Cerebellar cortex (tissue), 1 donor: ENCODE measurements at regions not wholly inside any gene's neighbourhood (a gene's known extent, or its start where the extent isn't known, plus 50 kb on each side); places are given as distances from the start of the nearest gene placed in this dataset.

ENCODE experiments used
- DNase-seq: peaks from one replicate; pipeline ENCODE4 v3.0.0-alpha.2; 2015; ENCODE audit warnings: low spot score

DNA sequence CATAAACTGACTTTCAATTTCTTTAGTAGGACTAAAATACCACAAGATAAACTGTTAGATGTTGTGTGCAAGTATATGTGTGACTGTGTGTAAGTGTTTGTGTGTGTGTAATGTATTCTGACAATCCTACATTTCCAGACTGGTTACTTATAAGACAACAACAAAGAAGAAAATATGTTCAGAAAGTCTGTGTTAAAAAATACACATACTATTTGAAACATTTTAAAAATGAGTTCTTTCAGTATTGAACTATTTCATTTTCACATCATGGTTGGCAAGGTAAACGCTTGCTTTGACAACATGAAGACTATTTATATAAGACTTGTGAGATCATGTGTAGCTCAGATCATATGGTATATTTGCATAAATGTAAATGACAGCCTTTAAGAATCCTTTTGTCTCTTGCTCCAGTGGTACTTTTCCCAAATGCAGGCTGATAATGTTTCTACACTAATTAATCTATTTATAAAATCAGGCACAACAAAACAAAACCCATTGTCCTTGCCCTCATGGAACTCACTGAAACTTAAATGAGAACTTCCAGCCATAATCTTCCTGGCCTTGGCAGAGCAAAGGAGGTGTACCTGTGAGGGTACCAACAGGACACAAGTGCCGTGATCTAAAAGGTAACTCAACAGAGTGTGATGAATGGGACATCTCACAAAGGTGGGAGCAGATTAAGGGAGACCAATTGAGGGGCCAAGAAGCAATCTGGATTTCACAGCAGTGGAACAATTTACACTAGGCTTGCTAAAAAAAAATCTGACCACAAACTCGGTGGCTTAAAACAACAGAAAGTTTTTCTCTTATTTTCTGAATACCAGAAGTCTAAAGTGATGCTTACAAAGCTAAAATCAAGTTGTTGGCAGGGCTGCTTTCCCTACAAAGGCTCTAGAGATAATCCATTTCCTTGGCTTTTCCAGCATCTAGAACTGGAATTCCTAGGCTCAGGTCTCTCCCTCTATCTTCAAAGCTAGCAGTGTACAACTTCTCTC is 349.0 kb downstream of the TBC1D4 start:
- no peak for DNase-seq

DNA sequence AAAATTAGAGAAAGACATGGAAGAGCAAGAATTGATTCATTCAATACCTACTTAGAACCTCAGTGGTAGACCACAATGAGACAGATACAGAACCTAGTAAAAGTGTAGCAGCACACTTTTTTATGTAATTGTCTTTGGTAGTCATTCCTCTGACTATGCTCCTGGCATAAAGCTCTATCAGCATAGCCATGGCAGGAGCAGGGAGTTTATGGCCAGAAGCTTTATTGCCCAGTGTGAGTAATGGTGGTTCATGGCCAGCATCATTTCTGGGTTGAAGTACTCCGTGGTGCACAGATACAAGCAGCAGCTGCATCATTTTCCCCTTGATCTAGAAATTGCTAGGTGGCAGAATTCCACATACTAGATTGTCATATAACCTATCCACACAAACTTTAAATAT is 352.6 kb downstream of the TBC1D4 start:
- no peak for DNase-seq

DNA sequence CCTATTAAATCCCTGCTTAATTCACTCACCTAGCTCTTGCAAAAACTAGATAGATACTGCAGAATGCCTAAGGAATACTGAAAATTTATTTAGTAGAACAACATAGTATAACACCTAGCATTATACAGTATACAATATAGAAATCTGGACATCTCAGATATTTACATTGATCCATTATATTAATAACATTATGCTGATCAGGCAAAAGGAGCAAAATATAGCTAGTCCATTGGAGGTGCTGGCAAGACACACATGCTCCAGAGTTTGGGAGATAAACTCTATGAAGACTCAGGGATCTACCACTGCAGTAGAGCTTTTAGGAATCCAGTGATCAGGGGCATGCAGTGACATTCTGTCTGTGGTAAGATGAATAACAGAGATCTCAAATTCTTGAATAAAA is 357.6 kb downstream of the TBC1D4 start:
- DNase-seq: no peak

DNA sequence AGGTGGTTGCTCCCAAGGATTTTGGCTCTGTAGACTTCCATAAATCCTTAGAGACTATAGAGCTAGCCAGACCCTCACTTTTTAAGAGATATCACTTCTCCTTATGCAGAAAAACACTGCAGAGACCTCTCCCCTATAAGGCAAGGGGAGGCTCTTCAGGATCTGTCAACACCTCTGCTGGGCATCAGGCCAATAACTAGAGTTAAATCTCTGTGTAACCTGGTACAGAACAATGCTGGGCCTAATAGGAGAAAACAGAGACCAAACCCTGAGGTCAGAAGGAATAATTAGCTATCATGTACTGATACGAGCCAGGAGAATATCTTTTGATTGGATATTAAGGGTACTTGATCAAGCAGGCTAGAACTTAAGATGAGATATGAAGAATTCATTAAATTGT is 358.5 kb downstream of the TBC1D4 start:
- no peak for DNase-seq

DNA sequence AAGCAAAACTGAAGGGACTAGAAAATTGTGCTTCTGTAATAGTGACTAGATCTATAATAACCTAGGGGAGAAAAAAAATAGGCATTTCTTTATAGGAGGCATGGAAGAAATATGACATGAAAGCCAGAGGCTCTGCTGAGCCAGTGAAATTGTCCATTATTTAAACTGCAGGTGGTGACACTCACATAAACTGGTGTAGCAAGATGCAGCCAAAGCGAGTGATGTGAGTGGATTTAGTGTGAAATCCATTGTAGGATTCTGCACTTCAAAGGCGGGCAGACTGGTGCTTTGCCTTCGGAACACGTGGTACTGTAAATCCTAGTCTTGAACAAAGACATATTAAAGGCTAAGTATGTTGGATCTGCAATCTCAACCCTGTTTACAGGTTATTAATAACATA is 361.9 kb downstream of the TBC1D4 start:
- DNase-seq: peak; percentile 6

DNA sequence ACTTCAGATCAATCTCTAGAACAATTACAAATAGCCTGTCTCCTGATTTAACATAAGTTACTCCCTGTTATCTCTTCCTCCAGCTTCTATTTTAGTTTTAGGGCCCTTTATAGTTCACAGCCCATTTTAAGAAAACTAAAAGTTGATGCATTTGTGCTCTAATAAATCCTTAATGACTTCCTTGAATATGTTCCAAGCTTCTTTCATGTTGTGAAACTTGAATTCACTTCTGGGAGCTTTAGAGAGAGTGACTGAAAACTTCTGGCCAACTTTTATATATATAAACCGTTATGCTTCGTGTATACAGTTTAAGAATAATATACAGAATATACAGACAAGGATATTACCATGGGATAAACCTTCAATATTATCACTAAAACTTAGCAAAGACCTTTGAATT is 366.8 kb downstream of the TBC1D4 start:
- no peak for DNase-seq

DNA sequence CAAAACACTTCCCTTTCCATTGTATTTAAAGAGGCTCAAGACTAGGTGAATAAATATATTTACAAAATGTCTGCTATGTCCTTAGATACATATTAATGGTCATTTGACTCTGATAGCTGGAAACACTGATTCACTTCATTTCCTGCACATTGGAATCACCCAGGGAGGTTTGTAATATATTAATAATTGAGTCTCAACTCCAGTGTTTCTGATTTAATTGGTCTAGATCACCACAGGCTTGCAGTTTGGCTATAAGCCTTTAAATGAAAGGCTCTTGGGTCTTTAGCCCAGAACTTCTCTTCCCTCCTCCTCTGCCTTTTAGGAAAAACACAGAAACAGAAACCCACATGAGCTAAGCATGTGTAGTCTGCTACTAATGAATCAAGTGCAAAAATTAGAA is 378.0 kb downstream of the TBC1D4 start:
- no peak for DNase-seq

DNA sequence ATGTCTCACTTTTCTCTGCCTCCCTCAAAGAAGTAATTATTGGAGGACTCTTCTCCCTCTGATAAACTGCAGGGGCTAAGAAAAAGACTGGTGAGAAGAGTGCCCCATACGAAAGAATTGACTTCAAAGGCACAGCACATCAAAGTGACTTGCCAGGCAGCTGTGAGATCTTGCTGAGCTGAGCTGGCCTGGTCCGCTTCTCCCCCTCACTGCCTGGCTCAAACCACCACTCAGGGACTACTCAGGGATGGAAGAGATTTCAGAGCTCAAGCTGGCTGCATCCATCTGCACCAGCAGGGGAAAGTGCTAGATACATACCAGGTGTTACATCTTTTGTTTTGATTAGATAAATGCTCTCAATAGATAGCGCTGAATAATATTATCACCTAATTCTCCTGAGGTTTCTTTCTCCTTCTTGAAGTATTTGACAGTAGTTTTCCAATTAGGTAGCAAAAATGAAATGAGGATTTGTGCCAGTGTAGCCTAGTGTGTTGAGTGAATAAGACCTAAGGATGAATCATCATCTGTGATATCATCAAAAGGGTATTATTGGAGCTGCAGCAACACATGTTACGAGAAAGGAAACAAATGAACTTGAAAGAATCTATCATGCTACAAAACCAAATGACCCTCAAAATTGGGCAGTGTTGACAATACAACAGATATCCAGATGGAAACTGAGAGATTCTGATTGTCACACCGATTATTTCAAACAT is 379.8 kb downstream of the TBC1D4 start:
- no peak for DNase-seq

DNA sequence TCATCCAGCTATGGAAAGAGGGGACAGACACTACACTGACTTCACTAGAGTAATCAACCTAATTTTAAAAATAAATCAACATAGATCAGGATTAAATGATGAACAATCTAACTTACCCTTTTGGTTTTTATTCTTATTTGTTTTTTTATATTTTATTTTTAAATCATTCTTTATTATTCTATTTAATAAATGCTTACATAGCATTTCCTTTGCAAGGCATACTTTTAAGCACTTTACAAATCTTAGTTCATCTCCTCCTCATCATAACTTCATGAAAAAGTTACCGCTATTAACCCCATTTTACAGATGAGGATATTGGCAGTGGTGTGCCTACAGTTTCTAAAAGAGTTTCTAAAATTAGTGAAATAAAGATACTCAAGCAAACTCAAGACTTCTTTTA is 380.6 kb downstream of the TBC1D4 start:
- no peak for DNase-seq

DNA sequence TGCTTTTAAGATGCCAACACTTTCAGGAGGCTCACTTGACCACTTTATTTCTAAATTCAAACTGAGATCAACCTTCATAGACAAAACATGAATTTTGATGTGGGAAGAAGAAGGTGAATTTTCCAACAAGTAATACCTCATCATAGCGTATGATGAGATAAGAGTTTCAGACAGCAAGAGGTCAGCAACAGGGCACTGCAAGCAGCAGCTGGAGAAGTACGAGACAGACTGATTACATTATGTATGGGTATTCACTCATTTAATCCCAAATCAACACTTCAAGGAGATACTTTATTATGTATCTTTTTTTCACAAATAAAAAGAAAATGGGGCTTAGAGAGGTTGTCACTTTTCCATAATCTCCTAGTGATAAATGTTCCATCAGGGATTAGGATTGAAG is 389.8 kb downstream of the TBC1D4 start:
- DNase-seq: no peak

DNA sequence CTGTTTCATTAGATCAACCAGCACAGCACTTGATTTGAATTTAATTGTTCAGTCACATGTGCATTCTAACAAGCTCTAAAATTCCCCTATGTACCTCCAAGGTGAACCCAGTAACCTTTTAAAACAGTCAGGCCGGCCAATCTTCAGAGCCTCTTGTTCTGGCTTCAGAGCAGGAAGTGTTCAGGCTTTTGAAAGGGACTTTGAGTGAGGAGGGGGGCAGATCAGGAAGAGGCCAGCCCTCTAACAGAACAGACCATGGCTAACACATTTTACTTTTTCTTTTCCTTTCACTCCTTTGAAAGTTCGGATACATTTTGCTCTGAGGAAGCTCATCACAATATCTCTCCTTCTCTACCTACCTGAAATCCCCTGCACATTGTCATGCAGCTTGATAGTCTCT is 390.3 kb downstream of the TBC1D4 start:
- DNase-seq: no peak

DNA sequence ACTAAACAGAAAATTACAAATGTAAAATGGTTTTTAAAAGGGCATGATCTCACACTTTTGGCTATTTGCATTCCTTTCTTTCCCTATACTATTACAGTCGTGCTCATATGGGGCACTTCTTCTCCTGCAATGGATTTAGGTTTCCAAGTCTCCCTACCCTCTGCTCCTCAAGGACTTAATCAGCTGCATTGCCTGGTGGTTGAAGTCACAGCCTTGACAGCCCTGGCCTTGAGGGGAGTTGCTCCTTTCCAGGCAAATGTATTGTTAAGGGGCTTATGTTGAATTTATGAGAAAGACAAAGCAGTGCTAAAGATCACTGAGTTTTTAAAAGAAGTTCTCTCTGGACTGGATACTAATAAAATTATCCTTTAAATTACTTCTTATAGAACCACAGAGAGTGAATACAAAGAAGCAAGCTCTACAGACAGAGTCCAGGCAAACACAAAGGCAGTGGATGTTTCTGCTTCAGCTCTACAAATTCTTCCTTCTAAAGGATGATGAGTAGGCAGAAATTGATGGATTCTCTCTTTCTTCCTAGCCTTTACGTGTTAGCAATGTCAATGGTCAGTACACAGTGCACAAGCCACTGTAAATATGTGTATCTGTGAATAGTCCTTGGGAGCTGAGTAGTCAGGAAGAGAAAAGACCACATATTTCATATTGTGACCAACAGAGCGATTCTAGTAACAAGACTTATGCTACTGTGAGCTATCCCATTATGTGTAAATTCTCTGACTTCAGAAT is 390.9 kb downstream of the TBC1D4 start:
- DNase-seq: no peak

DNA sequence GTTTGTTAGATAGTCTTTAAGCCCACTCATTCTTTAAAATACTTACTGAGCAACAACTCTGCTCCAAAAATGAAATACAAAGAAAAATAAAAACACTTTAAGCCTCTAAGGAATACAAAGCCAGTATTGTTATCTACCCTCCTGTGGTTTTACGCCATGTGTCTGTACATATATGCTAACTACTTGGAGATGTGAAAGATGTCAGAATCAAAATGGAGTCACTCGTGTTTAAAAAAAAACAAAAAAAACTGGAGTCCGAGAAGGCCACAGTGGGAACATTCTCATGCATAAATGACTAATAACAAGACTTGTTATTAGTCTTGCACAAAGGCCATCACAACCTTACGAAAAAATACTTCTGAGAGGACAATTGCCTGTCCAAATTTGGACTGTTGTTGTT is 393.1 kb downstream of the TBC1D4 start:
- DNase-seq: no peak

DNA sequence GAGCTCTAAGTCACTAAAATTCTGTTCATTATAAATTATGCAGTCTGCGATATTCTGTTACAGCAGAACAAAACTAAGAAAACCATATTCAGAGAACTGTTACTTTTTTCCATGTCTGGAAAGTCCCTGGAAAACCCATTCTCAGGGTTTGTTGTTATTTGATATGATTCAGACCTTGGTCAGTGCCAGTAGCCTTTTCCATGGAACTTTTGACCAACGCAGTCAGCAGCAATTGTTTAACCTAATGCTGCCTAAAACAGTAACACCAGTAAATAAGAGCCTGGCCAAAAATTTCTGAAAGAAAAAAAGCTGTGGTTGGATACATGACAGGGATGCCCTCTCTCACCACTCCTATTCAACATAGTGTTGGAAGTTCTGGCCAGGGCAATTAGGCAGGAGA is 402.7 kb downstream of the TBC1D4 start:
- no peak for DNase-seq

DNA sequence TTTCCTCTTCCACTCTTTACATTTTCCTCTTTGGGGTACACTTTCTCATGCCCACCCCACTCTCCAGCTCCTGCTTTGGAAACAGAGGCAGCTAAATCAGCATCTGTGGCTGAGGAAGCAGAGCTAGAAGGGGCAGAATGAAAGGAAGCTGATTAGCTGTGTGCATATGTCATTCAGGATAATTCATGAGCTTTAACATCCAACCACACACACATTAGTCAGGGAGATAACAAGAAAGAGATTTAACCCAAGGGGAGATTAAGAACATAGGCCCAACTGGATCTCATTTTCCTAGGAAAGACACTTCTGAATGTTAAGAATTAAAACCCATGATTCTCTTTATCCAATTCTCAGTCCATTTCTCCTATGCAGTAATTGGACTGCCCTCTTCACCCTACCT is 405.5 kb downstream of the TBC1D4 start:
- no peak for DNase-seq

DNA sequence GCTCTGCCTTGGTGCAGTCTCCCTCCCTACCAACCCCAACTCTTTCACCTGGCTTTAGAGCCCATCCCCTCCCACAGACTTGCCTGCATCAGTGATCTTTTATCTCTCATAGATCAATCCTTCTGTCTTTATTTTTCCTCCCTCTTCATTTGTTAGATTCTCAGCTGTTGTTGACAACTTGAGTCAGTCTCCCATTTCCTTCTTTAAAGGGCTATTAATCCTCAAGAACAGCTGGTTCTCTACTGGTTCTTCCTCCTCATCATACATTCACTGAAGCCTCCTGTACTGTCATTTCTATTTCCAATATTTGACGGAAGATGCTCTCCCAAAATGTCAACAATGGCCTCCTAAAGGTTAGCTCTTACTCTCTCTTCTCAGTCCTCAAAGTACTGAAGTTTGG is 408.2 kb downstream of the TBC1D4 start:
- no peak for DNase-seq

DNA sequence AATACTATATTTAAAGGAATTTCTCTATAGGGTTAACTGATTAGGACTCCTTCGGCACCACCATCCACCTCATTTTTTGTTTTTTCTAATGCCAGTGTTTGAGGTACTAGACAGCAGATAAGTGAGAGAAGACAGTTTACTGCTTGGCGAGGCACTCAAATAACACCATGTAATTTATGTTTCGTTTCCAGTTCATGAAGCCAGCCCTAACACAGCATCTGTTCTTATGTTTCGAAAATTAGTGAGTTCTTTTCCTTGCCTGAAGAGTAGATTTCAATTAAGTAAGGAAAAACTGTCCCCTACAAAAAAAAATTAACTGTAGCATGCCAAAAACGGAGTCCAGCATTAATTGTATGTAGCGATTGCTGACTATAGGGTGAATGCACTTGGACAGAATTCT is 409.1 kb downstream of the TBC1D4 start:
- no peak for DNase-seq

DNA sequence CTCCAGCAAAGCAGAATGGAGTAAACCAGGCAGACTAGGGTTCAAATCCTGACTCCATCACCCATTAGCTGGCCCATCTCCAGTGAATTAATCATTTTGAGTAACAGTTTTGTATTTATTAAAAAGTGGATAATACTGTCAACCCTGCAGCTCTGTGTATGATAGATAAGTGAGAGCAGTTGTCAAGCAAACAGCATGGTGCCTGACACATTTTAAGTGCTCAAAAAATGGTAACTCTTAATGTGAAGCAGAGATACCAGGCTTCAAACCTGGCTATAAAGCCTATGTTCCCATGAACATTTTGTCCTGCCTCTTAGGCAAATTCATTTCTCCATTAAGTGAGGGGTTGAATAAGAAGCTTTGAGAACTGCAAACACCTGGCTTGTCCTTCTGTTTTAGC is 409.6 kb downstream of the TBC1D4 start:
- DNase-seq: no peak

DNA sequence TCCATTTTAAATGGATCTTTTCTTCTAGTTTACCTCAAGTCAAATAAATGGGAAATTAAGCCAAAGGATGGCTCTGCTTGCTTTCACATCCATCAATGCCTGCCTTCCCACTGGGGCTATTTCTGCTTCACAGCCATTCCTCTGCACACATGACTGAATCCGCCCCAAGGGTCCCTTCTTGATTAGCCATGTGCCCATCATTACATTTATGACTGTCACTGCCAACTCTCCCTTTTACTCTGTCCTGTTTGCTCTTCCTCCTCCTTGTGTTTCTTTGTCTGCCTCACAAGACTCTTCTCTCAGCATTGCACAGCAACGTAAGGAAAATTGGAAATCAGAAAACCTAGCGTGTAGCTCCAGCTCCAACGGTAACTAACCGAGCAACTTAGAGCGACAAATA is 410.2 kb downstream of the TBC1D4 start:
- DNase-seq: no peak

DNA sequence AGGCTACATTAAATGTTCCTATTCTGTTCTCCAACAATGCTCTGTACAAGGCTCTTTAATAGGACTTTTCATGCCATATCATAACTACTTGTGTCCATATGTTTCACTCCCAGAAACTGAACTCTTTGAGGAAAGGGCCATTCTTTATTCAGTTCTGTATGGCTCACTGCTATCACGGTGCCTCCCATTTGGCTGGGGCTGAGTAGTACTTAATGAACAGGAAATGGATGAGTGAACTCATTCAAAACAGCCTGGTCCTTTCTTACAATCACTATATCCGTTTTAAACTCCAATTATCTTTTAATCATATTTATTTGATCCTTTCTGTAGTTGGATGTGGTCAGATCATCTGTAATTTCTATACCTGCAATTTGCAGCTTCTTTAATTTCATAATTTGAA is 410.6 kb downstream of the TBC1D4 start:
- DNase-seq: no peak

DNA sequence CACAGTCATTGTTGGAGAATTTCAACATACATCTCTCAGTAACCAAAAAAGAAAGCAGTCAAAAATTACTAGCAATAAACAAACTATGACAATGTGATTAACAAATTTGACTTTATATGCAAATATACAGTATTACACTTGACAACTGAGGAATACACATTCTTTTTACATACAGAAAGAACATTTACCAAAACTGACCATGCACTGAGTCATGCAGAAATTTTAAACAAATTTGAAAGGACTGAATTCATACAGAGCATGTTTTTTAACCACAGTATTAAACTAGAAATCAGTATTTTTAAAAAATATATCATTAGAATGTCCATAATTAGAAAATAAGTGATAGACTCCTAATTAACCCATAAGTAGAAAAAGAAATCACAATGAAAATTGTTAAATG is 420.1 kb downstream of the TBC1D4 start:
- no peak for DNase-seq

DNA sequence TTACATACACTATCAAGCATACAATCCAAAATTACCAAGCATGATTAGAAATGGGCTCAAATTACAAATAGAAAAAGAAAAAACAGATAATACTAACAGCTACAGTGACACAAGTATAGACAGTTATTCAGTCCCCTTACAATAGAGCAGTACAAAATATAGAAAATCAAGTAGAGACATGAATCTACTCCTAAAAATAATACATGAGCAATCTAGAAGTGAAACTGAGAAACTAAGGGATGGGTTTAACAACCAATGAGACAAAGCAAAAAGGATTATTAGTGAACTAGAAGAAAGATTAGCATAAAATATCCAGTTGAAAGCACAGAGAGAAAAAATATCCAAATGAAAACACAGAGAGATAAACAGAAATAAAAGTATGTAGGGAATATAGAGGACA is 426.7 kb downstream of the TBC1D4 start:
- DNase-seq: no peak

DNA sequence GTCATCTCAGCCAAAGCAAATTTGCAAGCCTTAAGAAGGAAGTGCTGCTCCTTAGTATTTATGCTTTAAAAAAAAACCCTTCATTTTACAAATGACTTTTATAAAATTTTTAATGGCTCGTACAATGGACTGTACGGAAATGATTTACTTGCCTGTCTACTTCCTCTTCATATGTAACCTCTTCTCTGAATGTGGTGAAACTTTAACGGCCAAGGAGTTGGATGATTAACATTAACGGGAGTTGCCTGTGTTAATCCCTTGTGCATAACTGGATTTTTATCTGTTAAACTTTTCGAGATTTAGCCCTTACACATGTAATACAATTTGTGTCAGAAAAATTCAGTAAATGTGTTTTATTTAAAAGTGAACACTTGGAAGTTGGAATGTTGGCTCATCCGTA is 429.4 kb downstream of the TBC1D4 start:
- DNase-seq: no peak
